Tibial artery (tissue), 4 donors: ENCODE measurements at regions not wholly inside any gene's neighbourhood (a gene's known extent, or its start where the extent isn't known, plus 50 kb on each side); places are given as distances from the start of the nearest gene placed in this dataset.

Source experiments
- DNase-seq, 2 donors: peaks; one replicate each; pipeline ENCODE4 v3.0.0-alpha.2; 2019
- H3K27ac ChIP-seq, 2 donors: fragments of 200-600 bp; sonication (generic) in 1 of 2; 1 replicate in 1 of 2; 2 replicates in 1 of 2; pipeline ENCODE4 v1.5.1; 2018 to 2019; ENCODE audit warnings: mild to moderate bottlenecking in 1 of 2
- H3K27me3 ChIP-seq, 2 donors: fragments of 200-600 bp; sonication (generic) in 1 of 2; one replicate each; pipeline versions ENCODE4 v1.5.1 to v1.6.0; 2016 to 2019
- H3K36me3 ChIP-seq, 3 donors: fragments of 200-600 bp; sonication (generic) in 2 of 3; one replicate each; pipeline ENCODE4 v1.5.1; 2016 to 2019; ENCODE audit warnings: mild to moderate bottlenecking in 2 of 3
- H3K4me1 ChIP-seq, 4 donors: fragments of 200-600 bp; sonication (generic) in 2 of 4; 1 replicate in 3 of 4; 2 replicates in 1 of 4; pipeline ENCODE4 v1.5.1; 2016 to 2019
- H3K4me3 ChIP-seq, 2 donors: fragments of 200-600 bp; sonication (generic) in 1 of 2; 1 replicate in 1 of 2; 2 replicates in 1 of 2; pipeline ENCODE4 v1.5.1; 2018 to 2019; ENCODE audit warnings: mild to moderate bottlenecking in 2 of 2
- H3K9me3 ChIP-seq, 3 donors: fragments of 200-600 bp; sonication (generic) in 1 of 3; one replicate each; pipeline ENCODE4 v1.5.1; 2016 to 2019
- intact Hi-C: fragments of 100-400 bp; cut with DNase I; formaldehyde crosslinking; loops from one replicate; pipeline ENCODE4 v1.15.0; 2023; ENCODE audit warnings: low total_unique reads
- TF ChIP-seq, protein P1 (sequence below), 2 experiments: fragments of 200-600 bp in 1 of 2; fragments of 450-650 bp in 1 of 2; IDR thresholded peaks; one replicate each; pipeline ENCODE4 v1.5.1; 2017 to 2019; ENCODE audit warnings: antibody characterized with exemption in 2 of 2, mild to moderate bottlenecking in 1 of 2, moderate library complexity in 1 of 2

DNA sequence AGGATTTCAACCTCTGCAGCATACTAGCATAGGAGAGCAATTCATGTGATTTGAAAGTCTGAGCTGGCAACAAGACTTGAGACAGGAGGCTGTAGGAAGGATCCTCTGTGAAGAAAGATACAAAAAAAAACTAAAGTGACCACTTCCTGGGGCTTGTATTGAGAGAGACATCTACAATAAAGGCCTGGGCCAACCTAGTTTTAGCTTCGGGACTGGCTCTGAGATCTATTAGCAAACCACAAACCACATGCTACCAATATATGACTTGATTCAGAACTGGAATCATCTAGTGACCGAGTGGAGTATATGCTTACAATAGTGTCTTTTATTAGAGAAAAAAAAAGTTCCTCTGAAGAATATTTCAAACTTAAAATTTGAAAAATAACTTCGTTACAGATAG, 1448.9 kb upstream of the CDH6 start:
- no peaks in the 10 kb centered on the region for H3K36me3 ChIP-seq
- no peaks in the 10 kb centered on the region for H3K9me3 ChIP-seq
- TF ChIP-seq, protein P1, sequence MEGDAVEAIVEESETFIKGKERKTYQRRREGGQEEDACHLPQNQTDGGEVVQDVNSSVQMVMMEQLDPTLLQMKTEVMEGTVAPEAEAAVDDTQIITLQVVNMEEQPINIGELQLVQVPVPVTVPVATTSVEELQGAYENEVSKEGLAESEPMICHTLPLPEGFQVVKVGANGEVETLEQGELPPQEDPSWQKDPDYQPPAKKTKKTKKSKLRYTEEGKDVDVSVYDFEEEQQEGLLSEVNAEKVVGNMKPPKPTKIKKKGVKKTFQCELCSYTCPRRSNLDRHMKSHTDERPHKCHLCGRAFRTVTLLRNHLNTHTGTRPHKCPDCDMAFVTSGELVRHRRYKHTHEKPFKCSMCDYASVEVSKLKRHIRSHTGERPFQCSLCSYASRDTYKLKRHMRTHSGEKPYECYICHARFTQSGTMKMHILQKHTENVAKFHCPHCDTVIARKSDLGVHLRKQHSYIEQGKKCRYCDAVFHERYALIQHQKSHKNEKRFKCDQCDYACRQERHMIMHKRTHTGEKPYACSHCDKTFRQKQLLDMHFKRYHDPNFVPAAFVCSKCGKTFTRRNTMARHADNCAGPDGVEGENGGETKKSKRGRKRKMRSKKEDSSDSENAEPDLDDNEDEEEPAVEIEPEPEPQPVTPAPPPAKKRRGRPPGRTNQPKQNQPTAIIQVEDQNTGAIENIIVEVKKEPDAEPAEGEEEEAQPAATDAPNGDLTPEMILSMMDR (IDR thresholded peaks at IDR 0.05), result no peak
- no peak for DNase-seq
- no peaks in the 10 kb centered on the region for H3K4me1 ChIP-seq
- H3K4me3 ChIP-seq, result no peak overlapping the region
- intact Hi-C loops, result no loop called here
- no peaks in the 10 kb centered on the region for H3K27me3 ChIP-seq
- no peak overlapping the region for H3K27ac ChIP-seq

GRCh38 chr5:29720954-29721353, 1472.5 kb upstream of the CDH6 start:
- DNase-seq, result no peak
- Histone ChIP-seq H3K4me1 (no peaks in the 10 kb centered on the region), H3K4me3 (no peak overlapping the region), H3K36me3 (no peaks in the 10 kb centered on the region), H3K9me3 (no peaks in the 10 kb centered on the region), H3K27ac (no peak overlapping the region), H3K27me3 (no peaks in the 10 kb centered on the region)
- intact Hi-C loops, result no loop called here
- TF ChIP-seq, protein P1 (IDR thresholded peaks at IDR 0.05), result no peak

DNA sequence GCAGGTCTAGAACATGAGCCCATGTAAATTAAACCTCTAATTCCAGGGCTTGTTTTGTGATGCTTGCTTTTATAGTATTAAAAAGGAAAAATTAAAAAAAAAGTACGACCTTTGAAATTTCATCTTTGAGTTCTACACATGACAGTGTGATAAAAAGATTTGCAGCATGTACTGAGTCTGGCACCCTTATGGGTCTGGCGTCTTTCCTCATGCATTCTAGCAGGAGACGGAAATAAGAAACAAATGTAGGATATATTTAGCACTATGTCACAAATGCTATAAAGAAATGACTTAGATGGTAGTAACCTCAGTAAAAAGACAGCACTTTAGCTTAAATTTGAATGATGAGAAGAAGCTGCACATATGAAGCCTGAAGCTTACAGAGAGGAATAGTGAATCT, 1474.3 kb upstream of the CDH6 start:
- TF ChIP-seq, protein P1 (IDR thresholded peaks at IDR 0.05), result no peak
- no peaks in the 10 kb centered on the region for H3K9me3 ChIP-seq
- intact Hi-C loops, result no loop called here
- H3K36me3 ChIP-seq, result no peaks in the 10 kb centered on the region
- H3K4me1 ChIP-seq, result no peaks in the 10 kb centered on the region
- no peak for DNase-seq
- no peak overlapping the region for H3K4me3 ChIP-seq
- no peaks in the 10 kb centered on the region for H3K27me3 ChIP-seq
- no peak overlapping the region for H3K27ac ChIP-seq

- no peaks in the 10 kb centered on the region for H3K27me3 ChIP-seq
- intact Hi-C loops, result no loop called here
- TF ChIP-seq, protein P1 (IDR thresholded peaks at IDR 0.05), result no peak
Measured at GRCh38 chr5:29715167-29715566, 1478.3 kb upstream of the CDH6 start.

DNA sequence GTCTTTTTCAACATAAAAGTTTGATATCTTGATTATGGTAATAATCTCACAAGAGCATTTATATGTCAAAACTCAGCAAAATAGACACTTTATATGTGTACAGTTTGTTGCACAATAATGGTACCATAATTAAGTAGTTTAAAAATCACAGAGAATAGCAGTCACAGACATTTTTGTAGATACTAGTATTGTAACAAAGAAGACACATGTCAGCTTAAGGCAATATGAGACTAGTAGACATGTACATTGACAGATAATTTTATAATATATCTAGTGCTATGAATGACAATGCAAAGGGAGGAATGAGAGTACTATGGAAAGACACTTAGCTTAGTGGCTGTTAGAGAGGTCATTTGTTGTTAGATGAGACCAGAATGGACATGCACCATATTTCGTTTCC, 1490.6 kb upstream of the CDH6 start:
- TF ChIP-seq, protein P1 (IDR thresholded peaks at IDR 0.05), result no peak
- Histone ChIP-seq H3K4me1 (no peaks in the 10 kb centered on the region), H3K4me3 (no peak overlapping the region), H3K27me3 (no peaks in the 10 kb centered on the region), H3K36me3 (no peaks in the 10 kb centered on the region), H3K27ac (no peak overlapping the region), H3K9me3 (no peaks in the 10 kb centered on the region)
- intact Hi-C loops, result no loop called here
- DNase-seq, result no peak

More at GRCh38 chr5:29715167-29715566, 1478.3 kb upstream of the CDH6 start:
- no peak overlapping the region for H3K27ac ChIP-seq
- DNase-seq, result no peak
- H3K36me3 ChIP-seq, result no peaks in the 10 kb centered on the region
- H3K9me3 ChIP-seq, result no peaks in the 10 kb centered on the region
- no peak overlapping the region for H3K4me3 ChIP-seq
- no peaks in the 10 kb centered on the region for H3K4me1 ChIP-seq

DNA sequence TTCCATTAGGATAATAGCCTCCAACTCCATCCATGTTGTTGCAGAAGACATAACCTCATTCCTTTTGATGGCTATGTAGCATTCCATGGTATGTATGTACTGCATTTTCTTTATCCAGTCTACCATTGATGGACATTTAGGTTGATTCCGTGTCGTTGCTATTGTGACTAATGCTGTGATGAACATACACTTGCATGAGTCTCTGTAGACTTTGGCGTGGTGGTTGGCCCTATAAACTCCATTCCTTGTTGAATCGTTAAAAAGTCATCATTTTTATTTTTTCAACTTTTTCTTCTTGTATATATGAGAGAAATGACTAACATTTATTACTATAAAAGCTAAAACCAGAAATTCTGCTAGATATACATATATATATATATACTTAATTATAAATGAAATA, 1491.9 kb upstream of the CDH6 start:
- intact Hi-C loops, result no loop called here
- TF ChIP-seq, protein P1 (IDR thresholded peaks at IDR 0.05), result no peak
- Histone ChIP-seq H3K4me1 (no peaks in the 10 kb centered on the region), H3K27ac (no peak overlapping the region), H3K27me3 (no peaks in the 10 kb centered on the region), H3K4me3 (no peak overlapping the region), H3K9me3 (no peaks in the 10 kb centered on the region), H3K36me3 (no peaks in the 10 kb centered on the region)
- DNase-seq, result no peak
